HG03558 (cell line): ENCODE measurements at regions not wholly inside any gene's neighbourhood (a gene's known extent, or its start where the extent isn't known, plus 50 kb on each side); places are given as distances from the start of the nearest gene placed in this dataset.

Experiments used
- ATAC-seq: cut with Tn5 transposase; IDR thresholded peaks from one replicate; pipeline ENCODE4 v1.9.1; 2021; ENCODE audit warnings: moderate number of reproducible peaks; ENCODE audit not compliant: unreplicated experiment; ENCODE audit errors: extremely low read depth

DNA sequence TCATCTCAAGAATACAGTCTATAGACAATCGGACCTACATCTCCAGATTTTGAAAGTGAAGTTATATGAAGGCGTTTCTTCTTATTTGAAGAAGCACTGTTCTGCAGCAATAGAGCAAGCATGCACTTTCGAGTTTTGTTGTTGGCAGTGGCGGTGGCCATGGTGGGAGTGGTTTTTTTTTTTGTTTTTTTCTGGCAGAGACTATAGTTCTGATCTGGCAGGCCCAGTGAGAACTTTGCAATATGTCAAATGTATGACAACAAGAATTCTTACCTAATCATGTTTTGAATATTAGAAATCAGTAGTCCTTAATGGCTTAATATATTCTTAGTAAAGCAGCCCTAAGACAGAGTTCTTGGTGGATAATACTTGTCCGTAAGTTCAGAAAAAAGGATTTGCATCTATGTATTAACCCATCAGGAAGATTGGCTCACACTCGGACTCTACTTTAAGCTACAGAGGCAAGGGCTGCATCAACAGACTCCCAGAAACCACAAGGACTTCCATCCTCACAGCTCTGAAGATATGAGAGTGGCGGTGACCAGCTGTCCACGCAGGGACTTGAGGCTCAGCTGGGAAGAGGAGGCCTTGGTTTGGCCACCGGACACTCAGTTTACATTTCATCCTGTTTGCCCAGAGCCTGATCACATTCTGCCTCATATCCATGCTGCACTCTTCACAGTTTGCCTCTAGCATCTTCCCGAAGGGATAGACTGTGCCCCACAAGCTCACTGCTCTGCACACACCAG lies 124.1 kb upstream of the THBS1 start:
- ATAC-seq = no peak

DNA sequence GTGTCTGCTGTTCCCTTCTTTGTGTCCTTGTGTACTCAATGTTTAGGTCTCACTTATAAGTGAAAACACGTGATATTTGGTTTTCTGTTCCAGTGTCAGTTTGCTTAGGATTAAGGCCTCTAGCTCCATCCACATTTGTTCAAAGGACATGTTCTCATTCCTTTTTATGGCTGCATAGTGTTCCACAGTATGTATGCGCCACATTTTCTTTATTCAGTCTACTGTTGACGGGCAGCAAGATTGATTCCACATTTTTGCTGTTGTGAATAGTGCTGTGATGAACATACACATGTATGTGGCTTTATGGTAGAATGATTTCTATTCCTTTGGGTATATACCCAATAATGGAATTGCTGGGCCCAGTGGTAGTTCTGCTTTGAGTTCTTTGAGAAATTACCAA lies 122.7 kb upstream of the THBS1 start:
- ATAC-seq = no peak

DNA sequence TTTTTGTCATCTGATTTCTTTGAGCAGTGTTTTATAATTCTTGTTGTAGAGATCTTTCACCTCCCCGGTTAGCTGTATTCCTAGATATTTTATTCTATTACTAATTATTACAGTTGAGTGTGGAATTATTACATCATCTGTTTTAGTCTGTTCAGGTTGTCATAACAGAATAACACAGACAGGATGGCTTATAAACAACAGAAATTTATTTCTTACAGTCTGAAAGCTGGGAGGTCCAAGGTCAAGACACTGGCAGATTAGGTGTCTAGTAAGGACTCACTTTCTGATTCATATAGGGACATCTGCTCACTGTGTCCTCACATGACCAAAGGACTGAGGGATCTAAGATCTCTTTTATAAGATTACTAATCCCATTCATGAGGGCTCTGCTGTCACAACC lies 121.3 kb upstream of the THBS1 start:
- ATAC-seq = no peak

DNA sequence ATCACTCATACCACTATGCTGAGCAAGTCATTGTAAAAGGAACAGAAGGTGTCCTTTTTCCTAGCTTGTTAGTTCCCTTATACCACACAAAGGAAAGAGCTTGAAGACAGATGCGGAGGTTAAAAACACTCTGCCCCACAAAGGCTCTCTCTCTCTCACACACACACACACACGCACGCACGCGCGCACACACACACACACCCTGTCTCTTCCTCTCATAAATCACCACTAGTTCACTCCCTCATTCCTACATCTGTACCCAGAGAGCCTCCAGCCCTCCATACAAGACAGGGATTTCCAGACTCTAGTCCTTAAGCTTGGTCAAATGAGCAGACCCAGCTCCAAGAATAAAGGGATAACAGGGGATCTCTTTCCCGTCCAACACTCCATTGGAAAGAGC lies 120.1 kb upstream of the THBS1 start:
- no peak for ATAC-seq

DNA sequence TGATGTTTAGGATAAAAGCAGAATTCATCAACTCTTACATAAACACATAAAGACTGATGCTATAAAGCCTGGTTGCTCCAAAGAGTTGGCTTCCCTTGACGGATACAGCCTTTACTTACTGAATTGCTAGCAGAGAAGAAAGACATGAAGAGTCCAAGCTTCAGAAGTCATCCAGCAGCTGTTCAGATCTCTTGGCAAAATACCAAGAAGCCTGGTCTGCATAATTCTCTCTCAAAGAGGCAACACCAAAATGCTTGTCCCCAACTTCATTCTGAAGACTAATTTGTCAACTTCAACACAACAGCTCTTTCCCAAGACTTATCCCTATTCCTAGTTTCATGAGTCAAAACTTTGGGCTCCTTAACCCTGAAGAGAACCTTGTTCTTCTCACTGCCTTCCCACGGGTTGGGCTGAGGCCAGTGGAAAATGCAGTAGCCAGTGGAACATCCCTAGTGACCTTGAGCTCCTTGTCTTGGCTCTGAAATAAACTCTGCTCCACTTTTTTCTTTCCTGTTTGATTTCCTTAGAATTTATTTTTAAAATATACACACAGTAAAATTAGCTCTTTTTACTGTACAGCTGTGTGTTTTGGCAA lies 119.2 kb upstream of the THBS1 start:
- no peak for ATAC-seq

DNA sequence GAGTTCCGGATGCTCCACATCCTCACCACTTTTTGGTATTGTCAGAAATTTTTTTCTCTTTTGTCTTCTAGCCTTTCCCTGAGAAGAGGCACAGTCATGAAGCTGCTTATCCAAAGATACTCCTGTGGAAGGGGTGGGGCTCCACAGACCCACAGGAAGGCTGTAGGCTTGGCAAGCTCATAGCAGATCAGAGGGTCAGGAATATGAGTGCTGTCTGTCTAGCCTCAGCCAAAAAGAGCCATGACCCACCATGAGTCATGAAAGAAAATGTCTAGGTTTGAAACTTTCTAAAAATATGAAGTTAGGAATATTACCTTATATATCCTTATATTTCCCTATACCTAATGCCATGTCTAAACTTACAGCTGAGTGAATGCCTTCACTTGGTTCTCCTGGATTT lies 118.2 kb upstream of the THBS1 start:
- ATAC-seq = no peak

DNA sequence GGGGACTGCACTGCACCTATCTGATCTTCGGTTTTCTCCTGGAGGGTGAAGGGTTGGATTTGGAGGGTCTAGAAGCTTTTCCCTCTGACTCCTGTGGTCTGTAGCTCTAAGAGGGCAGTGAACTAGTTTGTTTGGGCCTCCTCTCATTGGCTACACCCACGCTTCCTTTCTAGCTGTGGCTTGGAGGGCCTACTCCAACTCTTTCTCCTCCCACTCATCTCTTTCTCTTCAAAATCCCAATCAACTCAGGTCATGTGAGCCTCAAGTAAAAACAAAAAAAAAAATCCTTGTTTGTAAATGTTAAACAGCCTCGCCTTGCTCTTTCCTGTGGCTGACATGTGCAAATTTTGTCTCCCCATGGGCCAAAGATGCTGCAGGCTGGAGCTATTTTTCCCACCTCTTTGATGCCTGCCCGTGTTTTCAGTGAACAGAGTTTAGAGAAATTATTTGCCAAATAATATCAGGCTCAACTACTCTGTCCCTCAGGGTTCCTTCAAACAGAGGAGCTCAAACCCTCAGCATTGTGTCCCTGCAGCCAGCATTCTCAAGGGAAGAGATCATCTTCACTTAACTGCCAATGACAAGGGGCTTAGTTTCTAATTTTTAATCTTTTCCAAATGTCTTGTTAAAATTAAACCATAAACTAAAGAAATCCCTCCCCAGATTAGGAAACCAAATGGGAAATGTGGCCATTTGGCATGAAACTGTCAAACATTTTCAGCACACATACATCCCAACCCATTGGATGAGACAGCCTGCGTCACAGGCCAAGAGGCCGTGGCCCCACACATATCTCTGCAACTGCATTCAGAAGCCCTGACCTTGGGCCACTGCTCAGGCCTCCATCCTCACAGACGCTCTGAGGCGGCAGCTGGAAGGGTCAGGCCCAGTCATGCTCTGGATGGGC lies 114.8 kb upstream of the THBS1 start:
- ATAC-seq = no peak

DNA sequence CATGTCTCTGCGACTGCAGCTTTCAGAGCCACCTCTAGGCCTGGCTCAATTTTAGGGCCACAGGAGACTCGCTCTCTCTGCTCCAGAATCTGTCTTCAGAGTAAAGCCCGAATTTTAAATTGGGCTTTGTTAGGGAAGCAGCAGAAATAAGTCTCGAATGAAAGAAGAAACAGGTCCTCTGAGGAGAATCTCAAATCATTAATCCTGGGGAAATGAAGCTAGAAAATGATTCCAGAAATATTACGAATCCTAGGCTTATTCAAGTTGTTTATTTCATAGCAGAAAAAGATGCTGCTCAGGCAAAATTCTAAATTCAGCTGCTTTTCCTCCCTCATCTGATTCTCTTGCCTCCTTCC lies 114.2 kb upstream of the THBS1 start:
- ATAC-seq = no peak

DNA sequence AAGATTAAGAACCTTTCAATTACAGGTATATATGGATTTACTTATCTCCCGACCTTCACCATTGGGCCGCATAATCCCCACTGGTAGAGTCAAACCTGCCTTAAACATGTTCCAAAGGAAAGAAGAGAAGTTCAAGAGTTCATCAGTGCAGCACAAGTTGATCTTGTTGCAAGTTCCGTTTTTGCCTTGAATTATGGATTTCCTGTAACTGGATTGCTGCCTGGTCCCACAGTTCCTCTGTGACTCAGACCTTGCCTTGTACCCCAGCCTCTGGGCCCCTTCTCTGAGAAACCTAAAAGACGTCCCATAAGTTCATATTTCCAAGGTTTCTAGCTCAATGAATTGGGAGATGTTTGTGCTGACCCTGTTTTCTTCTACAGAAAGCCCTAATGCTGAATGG lies 112.5 kb upstream of the THBS1 start:
- ATAC-seq = no peak

DNA sequence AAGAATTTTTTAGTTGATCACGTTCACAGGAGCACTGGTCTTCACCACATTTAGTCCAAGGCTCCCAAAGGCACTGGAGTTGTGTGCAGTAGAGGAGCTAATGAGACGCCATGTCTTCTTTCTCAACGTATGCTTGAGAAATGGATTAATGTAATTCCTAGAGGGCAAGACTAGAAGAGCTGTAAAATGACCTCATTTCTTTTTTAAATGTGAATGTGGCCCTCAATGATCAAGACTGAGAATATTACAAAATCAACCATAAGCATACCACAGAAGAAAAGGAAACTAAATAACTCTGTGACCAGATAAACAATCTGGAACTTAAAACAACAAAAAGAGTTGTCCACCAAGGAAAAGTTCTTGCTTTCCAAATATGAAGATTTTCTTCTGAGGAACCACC lies 112.1 kb upstream of the THBS1 start:
- no peak for ATAC-seq

DNA sequence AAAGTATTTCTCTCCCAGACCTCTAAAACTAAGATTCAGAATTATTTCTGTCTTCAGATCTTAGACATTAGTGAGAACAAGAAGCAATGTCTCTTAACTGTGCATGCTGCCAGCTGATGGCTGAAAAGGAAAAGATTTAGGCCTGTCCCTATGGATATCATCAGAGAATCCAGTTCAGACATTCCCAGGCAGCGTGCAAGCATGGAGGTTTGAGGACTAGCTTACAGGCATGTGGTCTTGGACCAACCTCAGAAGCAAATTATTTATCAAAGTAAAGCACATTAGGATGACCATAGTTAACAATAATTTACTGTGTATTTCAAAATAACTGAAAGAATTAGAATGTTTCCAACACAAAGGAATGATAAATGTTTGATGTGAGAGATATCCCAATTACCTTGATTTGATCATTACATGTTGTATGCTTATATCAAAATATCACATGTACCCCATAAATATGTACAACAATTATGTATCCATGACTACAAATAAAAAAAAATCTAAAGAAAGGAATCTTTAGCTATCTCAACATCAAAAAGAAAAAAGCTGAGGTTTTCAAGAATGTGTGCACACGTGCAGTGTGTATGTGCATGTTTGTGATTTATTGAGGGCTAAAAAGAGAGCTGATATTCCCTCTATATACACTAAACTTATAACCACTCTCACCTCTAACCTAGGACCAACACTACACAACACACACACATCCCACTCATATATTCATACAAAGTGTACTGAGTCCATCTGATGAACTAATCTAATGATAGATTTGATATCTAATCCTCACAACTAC lies 108.9 kb upstream of the THBS1 start:
- ATAC-seq = no peak

DNA sequence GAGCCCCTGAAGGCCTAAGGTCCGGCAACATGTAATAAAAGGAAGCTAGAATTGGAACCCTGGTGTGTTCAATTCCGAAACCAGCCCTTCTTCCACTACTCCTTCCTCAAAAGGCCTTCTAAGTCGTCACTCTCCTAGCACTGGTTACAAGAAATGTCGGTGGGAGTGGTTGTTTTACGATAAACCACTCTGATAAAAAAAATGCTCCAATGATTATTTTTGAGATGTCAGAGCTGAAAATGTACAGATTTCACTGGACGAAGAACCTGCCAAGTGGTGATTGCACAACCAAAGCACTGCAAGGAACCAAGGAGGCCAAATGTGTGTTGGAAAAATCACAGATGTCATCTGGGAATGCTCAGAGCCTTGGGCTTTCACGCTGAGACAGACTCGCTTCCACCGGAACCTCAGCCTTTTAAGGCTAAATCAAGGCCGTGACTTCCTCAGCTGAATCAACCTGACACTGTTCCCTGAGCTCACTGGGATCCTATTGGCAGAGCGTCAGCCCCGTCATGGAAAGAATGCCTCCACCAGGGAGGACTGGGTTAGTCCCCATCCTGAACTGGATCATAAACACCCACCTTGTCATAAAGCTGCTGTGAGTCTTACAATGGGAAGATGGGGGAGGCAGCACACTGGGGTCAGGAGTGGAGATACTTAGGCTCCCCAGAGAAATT lies 108.1 kb upstream of the THBS1 start:
- no peak for ATAC-seq

DNA sequence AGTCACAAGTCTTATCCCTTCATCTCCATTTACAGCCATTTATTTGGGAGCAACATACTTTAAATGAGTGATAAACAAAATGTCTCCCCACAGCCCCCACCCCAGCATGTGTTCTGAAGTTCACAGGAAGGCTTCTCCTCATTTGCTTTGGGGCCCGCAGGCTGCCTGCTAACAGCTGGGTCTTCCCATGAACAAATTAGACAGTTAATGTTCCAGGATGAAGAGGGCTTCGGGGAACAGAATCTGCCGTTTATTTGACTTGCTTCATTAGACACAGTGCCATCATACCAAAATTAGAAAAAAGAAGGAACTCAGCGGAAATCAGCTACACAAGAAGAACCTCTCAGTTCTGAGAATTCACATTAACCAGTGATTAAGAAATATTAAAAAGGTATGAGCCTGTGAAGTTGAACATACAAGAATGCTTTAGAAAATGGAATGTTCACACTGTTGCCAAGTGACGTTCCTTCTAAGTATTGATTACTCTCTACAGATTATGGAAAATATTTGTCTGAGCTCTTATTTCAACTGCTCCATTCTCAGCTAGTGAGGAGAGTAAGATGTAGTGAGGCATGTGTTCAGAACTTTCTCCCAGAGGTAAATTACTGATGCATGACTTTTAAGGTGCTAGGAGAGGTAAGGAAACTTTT lies 107.5 kb upstream of the THBS1 start:
- ATAC-seq = no peak

DNA sequence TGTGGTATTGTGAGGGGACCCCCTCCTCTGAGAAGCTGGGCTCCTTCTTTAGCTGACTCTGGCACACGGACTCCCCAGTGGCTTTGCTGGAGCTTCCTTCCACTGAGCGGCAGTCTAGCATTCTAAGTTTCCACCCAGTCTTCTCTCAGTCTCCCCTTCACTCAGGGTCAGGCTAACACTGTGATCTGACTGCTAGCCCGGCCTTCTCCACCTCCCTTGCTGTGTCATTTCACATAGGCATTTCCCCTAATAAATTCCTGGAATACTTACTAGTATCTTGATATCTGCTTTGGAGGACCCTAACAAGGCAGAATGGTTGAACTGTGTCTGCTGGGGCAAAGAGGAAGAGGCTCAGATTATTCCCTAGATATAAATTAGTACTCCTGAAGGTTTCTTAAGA lies 106.2 kb upstream of the THBS1 start:
- ATAC-seq = no peak

DNA sequence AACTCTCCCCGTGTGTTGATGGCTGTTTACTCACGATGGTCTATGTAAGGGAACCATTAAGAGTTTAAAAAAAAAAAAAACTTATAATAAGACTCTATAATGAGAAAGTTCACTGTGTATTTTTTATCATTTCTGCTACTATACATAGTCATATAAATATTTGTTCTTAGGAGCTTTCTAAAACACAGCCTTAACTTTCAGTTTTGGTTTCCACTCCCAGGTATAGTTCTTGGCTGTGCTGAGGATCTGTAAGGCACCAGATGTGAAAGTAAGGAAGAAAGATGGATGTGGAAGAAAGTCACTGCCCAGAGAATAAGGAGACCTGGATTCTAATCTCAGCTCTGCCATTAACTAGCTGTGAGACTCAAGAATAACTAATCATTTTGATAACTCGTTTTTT lies 101.9 kb upstream of the THBS1 start:
- no peak for ATAC-seq

DNA sequence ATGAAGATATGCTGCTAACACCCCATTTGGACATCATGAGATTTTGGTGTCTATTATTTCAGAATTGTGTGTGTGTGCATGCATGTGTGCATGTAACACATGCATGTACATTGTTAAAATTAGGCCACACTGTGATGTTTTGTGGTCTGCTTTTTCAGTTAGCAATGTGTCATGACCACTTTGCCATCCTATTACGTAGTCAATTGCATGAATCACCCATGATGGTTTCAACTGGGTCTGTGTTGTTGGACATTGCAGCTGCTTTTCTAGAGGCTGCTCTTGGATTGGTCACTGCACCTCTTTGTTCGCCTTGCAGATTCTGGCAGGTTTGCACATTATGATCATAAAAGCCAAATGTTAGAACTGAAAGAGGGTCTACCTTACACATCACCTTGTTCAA lies 101.0 kb upstream of the THBS1 start:
- no peak for ATAC-seq

DNA sequence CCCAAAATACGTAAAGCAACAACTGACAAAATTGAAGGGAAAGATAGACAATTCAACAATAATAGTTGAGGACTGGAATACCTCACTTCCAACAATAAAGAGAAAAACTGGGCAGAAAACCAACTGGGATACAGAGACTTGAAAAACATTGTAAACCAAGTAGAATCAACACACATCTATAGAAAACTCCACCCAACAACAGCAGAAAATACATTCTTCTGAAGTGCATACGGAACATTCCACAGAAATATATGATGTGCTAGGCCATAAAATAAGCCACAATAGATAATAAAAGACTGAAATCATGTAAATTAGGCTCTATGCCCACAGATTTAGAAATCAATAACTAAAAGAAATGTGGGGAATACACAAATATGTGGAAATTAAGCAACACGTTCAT lies 98.4 kb upstream of the THBS1 start:
- no peak for ATAC-seq

DNA sequence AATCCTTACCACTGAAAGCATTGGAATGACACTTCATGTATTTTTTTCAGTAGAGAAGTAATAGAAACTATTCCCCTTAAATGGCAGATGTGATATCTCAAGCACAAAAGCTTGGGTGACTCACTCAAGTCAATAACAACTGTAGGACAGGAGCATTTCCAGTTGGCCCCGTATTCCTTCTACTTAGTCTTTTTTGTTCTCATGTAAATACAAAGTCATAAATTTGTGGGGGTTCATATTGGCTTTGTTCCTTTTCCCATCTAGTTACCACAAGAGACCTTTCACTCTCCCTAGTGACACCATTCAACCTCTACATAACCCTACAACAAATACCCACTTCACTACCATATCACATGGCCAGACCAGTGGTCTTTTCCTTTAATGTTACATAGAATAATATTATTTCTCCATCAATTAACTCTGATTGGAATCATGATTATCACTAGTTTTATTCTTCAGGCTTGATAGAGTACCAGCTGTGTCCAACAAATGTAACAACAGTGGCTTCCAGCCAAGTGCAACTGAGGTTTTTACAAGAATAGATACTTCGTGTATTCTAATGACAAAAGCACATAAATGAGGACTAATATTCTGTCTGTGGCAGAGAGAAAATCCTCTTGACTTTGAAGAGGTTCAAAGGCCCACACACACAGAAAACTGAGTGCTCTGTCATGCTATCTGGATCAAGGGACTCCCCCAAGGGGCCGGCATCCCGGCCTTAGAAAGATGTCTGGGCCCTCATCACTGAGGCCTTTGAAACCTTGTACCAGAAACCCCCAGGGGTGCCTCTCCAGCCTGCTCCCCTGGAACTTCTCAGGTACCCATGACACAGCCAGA lies 94.0 kb upstream of the THBS1 start:
- no peak for ATAC-seq

DNA sequence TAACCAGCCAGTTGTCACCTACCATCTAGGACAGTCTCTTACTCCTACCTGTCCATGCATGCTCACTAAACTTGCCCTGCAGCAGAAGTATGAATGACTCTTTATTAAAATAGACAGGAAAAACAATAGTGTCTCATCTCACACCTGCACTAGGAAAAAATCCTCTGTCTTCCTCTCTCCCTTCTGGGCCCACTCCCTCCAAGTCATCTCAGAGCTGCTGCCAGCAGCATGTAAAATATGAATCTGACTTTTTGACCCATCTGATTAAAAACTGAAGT lies 93.5 kb upstream of the THBS1 start:
- no peak for ATAC-seq
